HG03571 (cell line): ENCODE measurements at regions not wholly inside any gene's neighbourhood (a gene's known extent, or its start where the extent isn't known, plus 50 kb on each side); places are given as distances from the start of the nearest gene placed in this dataset.

Source experiments
- ATAC-seq: cut with Tn5 transposase; IDR thresholded peaks from one replicate; pipeline ENCODE4 v1.9.1; 2021; ENCODE audit not compliant: unreplicated experiment

DNA sequence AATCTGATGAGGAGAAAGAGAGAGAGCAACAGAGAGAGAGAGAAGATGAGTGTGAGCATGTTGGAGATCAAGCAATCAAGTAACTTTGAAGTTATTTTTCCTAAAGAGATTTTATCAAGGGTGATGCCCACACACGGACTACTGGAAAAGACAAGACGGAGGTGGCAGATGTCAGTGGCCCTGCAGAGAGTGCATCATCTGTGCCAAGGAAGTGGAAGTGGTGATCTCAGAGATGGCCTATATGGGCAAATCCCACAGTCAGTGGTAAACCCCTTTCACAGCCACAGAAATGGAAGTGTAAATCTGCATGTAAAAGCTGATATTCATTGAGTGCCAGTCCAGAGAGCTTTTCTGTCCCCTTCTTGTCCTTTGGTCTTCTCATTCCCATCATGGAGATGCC, 577.2 kb upstream of the AADAT start:
- no peak for ATAC-seq

DNA sequence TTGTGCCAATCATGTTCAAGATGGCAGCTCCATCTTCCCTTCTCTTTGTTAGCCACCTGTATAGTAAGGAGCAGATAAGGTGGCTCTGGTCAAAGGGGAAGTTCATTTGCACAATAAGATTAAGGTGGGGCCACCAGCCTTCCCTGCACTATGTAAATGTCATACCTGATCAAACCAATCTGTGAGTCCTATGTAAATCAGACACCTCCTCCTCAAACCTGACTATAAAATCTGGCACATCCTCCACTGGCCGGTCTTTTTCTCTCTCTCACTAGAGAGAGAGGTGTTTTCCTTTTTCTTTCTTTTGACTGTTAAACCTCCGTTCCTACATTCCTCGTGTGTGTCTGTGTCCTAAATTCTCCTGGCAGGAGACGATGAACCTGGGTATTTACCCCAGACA, 572.5 kb upstream of the AADAT start:
- no peak for ATAC-seq

DNA sequence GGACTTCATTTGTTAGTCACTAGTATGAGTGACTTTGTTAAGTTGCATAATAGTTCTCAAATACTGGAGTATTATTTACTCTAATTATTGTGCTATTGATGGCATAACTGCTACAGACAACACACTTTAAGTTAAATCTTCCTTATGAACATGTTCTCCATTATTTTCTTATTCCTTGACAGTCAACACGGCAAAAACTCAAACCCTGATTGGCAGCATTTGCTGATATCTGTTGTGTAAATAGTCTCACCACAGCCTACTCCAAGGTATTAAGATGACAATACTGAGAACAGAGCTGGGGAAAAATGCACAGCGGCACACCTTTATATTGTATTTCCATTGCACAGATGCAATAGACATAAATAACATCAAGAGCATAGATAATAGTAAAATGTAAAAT, 568.0 kb upstream of the AADAT start:
- no peak for ATAC-seq

DNA sequence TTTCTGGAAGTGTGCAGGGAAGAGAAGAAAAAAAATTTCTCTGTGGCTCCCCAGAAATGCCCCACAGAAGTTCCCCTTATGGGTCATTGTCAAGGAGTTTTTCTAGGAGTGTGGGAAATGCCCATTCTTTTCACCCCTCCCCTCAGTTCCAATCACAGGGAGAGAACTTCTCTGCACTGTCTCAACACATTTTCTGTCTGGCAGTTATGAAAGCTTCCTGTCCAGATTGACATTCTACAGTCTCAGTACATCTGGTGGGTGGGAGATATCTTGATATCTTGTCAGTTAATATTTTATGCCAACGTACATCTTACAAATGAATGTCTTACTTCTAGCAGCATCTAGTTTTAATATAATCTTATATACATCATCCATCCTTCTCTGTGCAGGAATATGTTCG, 566.8 kb upstream of the AADAT start:
- no peak for ATAC-seq

DNA sequence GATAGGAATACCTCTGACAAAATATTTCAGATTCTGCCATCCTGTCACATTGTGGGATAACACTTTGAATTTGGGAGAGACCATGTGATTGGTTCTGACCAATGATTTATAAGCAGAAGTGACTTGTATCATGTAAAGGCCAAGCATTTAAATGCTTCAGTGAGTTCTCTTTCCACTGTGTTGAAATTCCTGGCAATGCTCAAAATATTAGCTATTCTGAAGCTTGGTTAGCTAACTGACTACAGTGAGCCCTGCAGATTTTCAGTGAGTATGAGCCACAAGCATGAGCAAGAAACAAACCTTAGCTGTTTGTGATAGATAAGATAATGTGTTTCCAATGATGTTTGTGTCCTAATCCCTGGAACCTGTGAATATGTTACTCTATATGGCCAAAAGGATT, 562.8 kb upstream of the AADAT start:
- no peak for ATAC-seq

DNA sequence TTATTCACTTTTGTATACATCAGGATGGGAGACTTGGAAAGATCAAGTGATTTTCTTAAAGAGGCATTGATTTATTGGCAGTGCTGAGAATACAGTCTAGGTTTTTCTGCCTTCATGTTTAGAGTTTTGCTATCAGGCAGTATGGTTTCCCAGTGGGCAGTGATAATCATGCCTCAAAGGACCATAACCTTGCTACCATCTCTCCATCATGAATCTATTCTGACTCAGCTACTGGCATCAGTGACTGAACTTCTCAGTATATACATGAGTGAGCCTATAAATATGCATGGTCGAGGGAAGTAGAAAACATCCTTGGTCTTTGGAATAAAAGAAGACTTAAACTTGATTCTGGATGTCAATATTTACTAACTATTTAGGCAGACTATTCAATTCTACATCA, 562.0 kb upstream of the AADAT start:
- no peak for ATAC-seq

DNA sequence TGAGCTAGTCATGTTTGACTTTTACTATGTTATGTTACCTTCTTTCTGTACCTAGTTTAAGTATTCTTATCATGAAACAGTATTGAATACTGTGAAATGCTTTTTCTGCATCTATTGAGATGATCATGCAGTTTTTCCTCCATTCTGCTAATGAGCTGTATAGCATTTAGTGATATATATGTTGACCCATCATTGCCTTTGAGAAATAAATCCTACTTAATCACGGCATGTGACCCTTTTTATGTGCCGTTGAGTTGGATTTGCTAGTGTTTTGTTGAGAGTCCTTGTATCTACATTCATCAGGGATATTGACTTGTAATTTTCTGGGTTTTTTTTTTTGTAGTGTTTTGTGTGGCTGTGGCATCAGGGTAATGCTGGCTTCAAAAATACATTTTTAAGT, 537.7 kb upstream of the AADAT start:
- ATAC-seq = no peak

DNA sequence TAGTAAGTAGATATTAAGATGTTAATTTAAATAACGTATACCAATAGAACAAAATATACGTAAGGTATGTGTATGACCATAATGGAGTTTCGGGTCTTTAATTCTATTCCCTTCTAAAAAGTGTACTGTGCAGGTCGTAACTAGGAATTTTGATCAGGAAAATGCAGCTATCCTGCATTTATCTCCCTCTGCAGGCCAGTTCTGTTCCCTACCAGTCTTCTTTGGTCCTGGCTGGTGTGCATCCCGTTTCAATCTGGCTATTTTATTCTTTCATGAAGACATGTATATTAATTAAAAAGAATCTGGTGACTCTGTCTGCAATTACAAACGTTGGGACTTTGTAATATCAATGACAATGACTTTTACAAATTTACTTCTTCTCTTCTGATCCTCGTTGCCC, 534.1 kb upstream of the AADAT start:
- no peak for ATAC-seq

DNA sequence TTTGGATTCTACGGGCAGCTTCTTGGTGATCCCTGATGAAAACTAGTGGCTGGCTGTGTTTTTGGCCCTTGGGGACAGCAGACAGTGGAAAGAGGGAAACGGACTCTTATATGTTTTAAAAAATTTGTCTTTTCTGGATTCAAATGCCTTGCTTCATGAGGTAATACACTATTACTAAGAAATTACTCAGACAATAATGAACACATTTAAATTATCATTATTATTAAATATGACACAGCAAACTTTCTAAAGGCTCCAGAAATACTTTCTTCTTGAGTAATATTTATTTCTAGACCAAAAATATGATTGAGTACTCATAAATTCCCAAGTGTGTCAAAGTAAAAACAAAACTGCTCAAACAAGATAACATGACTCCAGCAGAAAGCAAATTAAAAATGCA, 520.7 kb upstream of the AADAT start:
- no peak for ATAC-seq

DNA sequence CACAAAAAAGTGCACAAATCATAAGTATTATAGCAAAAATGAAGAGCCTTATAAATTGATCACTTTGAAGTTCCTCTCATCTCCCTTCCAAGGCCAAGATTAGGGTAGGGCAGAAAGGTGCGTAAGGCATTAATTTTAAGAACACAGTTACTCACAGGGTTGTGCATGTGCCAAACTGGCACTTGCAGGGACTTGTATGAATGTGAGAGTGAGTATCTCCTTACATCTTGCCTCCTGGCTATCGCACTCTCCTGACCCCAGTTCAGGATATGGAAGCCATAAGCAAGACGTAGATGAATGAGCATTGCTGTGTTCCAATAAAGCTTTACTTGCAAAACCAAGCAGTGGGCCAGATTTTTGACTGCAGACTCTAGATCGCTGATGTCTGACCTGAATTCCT, 510.1 kb upstream of the AADAT start:
- ATAC-seq = no peak

DNA sequence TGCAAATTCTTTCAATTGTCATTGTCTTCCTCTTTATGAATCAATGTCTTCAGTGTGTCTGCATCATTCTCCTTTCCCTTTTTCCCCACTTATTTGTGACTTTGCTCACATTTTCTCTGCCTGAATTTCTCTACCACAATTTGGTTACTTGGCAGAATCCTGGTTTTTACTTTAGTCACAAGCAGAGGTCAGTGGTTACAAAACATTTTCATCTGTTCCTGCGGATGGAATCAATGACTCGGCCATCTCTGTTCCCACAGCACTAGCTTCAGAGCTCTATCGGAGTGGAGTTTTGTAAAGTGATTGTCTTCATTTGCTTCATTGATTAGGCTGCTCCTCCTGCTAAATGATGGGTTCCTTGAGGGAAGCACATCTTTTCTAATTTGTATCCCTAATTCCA, 501.3 kb upstream of the AADAT start:
- no peak for ATAC-seq

DNA sequence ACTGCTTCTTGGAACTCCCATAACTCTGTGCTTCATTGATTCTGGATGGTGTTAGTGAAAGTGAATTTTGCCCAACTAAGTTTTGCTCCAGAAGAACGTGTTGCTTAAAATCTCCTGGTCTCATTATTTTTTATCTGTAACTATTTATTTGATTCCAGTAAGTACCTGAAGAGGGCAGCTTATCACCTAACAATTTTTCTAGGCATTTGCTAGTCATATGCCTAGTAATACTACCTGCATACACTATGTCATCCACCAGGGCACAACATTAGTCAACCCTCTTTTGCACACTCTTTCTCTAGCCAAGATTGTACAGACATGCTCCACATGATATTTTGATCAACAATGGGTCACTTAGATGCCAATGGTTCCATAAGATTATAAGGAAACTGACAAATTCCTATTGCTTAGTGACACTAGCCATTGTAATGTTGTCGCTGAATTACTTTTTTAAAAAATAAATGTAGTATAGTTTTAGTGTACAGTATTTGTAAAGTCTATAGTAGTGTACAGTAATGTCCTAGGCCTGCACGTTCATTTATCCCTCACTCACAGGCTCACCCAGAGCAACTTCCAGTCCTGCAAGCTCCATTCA, 499.9 kb upstream of the AADAT start:
- ATAC-seq = no peak

DNA sequence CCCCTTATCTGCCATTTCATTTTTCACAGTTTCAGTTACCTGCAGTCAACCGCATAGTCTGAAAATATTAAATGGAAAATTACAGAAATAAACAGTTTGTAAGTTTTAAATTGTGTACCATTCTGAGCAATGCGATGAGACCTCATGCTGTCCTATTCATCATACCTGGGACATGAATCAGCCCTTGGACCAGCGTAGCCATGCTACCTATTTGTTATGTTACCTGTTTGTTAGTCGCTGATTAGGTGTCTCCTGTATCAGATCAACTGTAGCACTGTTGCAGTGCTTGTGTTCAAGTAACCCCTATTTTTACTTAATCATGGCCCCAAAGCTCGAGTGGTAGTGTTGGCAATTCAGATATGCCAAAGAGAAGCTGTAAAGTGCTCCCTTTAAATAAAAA, 492.2 kb upstream of the AADAT start:
- ATAC-seq = no peak

DNA sequence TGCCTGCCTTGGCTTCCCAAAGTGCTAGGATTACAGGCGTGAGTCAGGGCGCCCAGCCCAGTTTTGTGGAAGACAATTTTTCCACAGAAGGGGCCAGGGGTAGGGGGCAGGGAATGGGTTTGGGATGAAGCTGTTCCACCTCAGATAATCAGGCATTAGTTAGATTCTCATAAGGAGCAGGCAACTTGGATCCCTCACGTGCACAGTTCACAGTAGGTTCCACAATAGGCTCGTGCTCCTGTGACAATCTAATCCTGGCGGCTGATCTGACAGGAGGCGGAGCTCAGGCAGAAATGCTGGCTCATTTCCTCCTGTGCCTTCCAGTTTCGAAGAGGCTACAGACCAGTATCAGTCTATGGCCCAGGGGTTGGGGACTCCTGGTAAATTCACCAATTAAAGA, 491.6 kb upstream of the AADAT start:
- ATAC-seq = no peak

DNA sequence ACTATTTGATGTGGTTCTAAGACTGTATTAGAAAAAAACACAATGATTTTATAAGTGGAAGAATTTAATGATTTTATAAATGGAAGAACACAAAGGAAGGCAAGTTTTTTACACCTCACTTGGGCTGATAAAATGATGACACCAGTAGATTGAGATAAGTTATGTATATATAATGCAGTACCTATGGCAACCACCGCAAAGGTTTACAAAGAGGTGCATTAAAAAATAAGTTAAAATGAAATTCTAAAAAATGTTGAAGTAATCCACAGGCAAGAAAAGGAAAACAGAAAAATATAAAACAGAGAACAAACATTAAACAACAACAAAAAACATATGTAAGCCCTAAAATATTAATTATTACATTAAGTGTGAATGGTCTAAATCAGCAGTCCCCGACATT, 490.9 kb upstream of the AADAT start:
- no peak for ATAC-seq

DNA sequence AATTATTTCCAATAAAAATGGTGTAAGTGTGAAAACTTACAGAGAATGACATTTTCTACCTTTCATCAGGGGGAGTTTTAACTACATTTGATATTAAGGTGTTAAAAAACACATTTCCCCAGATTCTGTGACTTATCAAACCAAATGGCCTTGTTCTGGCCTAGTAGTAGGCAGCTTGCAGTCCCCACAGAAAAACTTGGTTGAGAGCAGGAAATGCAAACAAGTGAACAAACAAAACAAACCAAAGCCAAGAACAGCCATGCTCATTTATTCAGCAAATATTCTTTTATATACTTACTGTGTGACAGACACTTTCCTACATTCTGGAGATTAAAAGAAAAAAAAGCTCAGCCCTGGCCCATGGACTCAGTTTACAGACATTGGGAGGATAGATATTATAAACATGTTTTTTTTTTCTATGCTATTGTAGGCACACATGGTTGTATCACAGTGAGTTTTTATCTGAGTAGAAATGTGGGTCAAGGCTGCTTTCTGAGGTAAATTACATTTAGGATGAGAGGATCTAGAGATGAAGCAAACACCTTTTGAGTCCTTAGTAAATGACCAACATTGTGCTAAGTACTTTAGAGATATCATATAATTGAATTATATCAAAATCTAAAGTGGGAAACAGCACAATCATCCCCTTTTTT, 449.2 kb upstream of the AADAT start:
- no peak for ATAC-seq

DNA sequence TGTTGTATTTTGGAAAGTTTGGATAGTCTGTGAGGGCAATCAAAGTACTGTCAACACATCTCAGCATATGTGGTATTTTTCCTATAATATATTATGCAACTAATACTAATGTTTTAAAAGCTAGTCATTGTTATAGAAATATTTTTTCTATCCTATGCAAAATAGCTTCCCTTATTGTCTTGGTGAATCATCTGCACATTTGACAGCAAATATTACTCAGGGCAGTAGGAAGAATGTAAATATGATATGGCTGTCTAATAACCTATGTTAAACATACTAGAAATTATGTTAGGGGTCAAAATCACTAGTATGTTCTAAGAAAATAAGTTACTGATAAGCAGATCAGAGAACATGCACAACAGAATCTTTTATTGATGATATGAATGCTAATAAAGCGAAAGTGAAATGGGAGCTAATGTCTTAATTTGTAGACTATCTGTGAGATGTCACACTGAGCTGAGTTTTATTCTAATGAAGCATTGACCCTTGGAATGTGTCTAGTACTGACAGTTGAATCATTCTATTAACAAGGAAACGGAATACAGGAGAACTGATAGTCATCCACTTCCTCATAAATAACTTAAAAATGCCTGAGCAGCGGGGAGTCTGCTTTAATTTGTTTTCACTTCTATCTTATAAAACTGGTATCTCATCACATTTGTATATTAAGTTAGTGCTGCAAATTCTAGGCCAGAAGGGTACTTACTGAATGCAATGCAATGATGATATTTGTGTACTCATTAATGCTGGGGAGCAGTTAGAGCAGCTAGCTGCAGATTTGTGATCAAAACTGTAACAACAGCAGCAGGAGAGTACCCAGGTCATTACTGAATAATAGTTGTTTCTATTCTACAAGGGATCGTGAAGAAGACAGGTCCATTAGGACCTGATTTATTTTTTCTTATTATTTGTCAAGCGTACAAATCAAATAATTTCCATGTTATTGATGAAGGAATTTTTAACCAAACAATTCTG, 440.3 kb upstream of the AADAT start:
- no peak for ATAC-seq

DNA sequence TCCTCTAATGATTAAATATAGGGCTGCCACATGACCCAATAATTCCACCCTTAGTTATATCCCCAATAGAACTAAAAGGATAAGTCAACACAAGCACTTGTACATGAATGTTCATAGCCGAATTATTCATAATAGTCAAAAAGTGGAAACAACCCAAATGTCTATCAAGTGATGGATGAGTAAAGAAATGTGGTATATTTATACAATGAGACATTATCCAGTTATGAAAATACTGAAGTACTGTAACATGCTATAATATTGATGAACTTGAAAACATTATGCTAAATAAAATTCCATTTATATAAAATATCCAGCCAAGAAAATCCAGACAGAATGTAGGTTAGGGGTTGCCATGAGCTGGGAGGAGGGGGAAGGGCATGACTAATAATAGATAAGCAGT, 436.7 kb upstream of the AADAT start:
- ATAC-seq = no peak

DNA sequence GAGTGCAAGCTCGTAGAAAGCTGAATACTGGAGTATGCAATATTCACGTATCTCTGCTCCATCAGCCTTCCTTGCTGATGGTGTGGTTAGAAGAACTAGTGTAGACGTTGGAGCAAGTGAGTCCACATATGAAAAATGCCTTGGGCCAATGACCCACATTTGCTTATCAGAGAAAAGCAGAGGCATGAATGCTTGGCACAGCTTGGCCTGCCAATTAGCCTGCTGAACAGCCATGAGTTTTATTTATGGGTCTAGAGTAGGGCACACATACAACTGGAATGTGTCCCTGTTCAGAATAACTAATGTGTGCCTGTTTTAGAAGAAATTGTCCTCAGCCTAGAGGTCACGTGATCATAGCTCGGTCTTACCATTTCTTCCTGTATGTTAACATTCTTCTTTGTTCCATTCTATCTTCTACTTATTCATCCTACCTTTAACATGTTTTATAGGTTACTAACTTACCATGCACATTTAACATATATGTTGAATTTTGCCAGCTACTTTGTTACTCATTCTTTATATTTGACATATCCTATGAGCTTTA, 432.7 kb upstream of the AADAT start:
- no peak for ATAC-seq

DNA sequence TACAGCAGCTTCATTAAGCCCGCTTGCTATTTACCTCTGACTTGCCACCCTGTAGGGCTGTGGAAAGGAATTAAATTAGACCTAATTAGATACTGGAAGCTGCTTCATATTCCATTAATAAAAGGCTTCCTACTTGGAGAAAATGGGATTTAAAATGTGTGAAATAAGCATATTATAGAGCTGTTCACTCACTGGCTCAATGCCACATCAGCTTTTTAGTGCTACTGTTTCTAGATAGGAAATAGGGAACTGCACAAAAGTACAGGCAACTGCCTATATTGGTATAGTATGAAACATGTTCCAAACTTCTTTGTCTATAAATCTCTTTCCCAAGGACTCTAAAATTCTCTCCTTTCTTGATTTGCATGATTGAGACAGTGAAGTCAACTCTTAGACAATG, 407.9 kb upstream of the AADAT start:
- ATAC-seq = no peak

DNA sequence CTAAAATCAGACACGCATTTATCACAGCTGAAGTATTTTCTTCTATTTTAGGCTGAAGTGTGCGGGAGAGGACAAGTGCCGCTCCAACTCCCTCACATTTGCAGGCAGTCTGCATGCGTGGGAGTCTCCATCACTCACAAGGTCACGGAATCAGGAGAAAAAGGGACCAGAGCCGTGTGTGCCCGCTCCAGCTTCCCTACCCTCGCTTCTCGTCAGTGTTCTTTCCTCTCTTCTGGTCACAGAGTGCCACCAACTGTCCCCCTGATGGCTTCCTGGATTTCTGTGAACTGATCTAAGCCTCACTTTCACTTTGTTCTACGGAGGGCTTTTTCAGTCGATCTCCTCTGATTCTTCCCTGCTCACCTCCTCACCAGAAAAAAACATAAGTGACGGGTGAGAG, 407.4 kb upstream of the AADAT start:
- ATAC-seq = no peak

DNA sequence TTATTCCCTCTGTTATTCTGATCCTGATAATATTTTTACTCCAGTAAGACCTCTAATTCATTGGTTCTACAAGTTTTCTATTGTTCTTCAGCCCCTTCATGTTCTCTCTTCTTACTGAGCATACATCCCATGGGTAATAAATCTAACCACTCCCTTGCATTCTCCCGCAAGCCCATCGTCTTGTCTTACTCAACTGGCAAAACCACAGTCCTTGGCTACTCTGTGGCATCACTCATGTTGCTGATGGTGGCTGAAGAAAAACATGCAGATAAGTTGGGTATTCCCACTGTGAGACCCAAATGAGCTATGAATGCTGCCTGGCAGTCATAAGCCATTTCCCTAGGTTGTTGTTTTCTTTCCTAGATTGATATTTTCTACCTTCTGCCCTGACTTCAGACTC, 402.2 kb upstream of the AADAT start:
- no peak for ATAC-seq
